ENCODE measurements at regions not wholly inside any gene's neighbourhood (a gene's known extent, or its start where the extent isn't known, plus 50 kb on each side); places are given as distances from the start of the nearest gene placed in this dataset.

- no peak for TF ChIP-seq POLR2A (IDR thresholded peaks at IDR 0.05)
- TF ChIP-seq CTCF (IDR thresholded peaks at IDR 0.05) = no peak
Measured at GRCh38 chr3:22176911-22177310, 425.9 kb upstream of the ZNF385D start.
